OCI-LY1 (cell line): ENCODE measurements at regions not wholly inside any gene's neighbourhood (a gene's known extent, or its start where the extent isn't known, plus 50 kb on each side); places are given as distances from the start of the nearest gene placed in this dataset.

ENCODE experiments used
- H2AFZ ChIP-seq: fragments of 200-600 bp; sonication (generic), shearing (Covaris generic); 2 replicates; pipeline ENCODE4 v1.6.0; 2014; ENCODE audit warnings: antibody characterized with exemption, mild to moderate bottlenecking, low read length
- H3F3A ChIP-seq: fragments of 200-600 bp; sonication (generic), shearing (Covaris generic); 2 replicates; pipeline ENCODE4 v1.6.0; 2014; ENCODE audit warnings: mild to moderate bottlenecking, antibody characterized with exemption, low read length, moderate library complexity; ENCODE audit not compliant: insufficient read depth
- H3K27ac ChIP-seq: fragments of 200-600 bp; sonication (generic); 2 replicates; pipeline ENCODE4 v1.5.1; 2014; ENCODE audit warnings: low read length, mixed run types, mild to moderate bottlenecking, low read depth; ENCODE audit not compliant: poor library complexity, severe bottlenecking
- H3K27me3 ChIP-seq: fragments of 200-600 bp; sonication (generic); 2 replicates; pipeline ENCODE4 v1.6.0; 2014; ENCODE audit warnings: antibody characterized with exemption, mild to moderate bottlenecking, low read length, moderate library complexity; ENCODE audit not compliant: insufficient read depth
- H3K36me3 ChIP-seq: fragments of 200-600 bp; sonication (generic); 2 replicates; pipeline ENCODE4 v1.6.1; 2014; ENCODE audit warnings: mild to moderate bottlenecking, antibody characterized with exemption, low read length, moderate library complexity, mixed read lengths; ENCODE audit not compliant: insufficient read depth
- H3K4me1 ChIP-seq: fragments of 200-600 bp; sonication (generic); 2 replicates; pipeline ENCODE4 v1.5.1; 2014; ENCODE audit warnings: mild to moderate bottlenecking, low read length, moderate library complexity; ENCODE audit not compliant: insufficient read depth, severe bottlenecking
- H3K4me2 ChIP-seq: fragments of 200-600 bp; sonication (generic), shearing (Covaris generic); 2 replicates; pipeline ENCODE4 v1.6.1; 2014; ENCODE audit warnings: low read length
- H3K4me3 ChIP-seq: fragments of 200-600 bp; sonication (generic); 2 replicates; pipeline ENCODE4 v1.5.1; 2014; ENCODE audit warnings: low read length, low read depth, mild to moderate bottlenecking, mixed read lengths; ENCODE audit not compliant: poor library complexity, severe bottlenecking
- H3K79me2 ChIP-seq: fragments of 200-600 bp; shearing (Covaris generic); 2 replicates; pipeline ENCODE4 v1.6.1; 2016; ENCODE audit warnings: mixed run types, low read length, mixed read lengths; ENCODE audit not compliant: insufficient read depth
- H3K9ac ChIP-seq: fragments of 200-600 bp; sonication (generic), shearing (Covaris generic); 2 replicates; pipeline ENCODE4 v1.6.1; 2014; ENCODE audit warnings: mild to moderate bottlenecking, low read length, mixed read lengths
- H3K9me2 ChIP-seq: fragments of 200-600 bp; sonication (generic), shearing (Covaris generic); 2 replicates; pipeline ENCODE4 v1.6.1; 2014; ENCODE audit warnings: low read depth, mild to moderate bottlenecking, low read length, mixed read lengths
- H3K9me3 ChIP-seq: fragments of 200-600 bp; shearing (Covaris generic); 2 replicates; pipeline ENCODE4 v1.6.1; 2014; ENCODE audit warnings: low read length, mixed read lengths
- H4K20me1 ChIP-seq: fragments of 200-600 bp; sonication (generic), shearing (Covaris generic); 2 replicates; pipeline ENCODE4 v1.6.0; 2016; ENCODE audit warnings: mild to moderate bottlenecking, low read length; ENCODE audit not compliant: insufficient read depth
- EZH2 ChIP-seq: fragments of 200-600 bp; sonication (generic), shearing (Covaris generic); IDR thresholded peaks from 2 replicates; pipeline ENCODE4 v1.8.0; 2017; ENCODE audit warnings: borderline replicate concordance, mixed run types, mild to moderate bottlenecking, antibody characterized with exemption, low read length, moderate library complexity, mixed read lengths
- TF ChIP-seq, protein P1 (sequence below): fragments of 200-600 bp; sonication (generic), shearing (Covaris generic); IDR thresholded peaks from 2 replicates; pipeline ENCODE4 v1.5.1; 2017; ENCODE audit warnings: mild to moderate bottlenecking, antibody characterized with exemption, low read length, moderate library complexity, mixed read lengths

DNA sequence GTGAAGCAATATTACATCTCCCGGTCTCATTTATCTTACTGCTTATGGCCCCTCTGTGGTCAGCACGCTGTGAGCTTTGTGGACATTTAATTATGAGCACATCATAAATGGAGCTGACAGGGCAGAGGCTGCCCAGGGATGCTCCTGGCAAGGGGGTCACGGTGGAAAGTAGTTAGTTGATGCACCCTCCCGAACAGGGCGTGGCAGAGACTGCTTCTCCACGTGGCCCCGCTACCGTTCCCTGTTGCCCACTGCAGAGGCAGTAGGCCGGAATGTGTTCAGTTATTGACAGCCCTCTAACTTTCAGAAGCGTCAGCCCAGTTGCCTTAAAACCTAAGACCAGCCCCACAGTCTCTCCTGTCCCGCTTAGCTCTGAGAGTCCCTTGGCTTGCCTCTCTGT lies 180.3 kb upstream of the ZNF507 start:
- no peaks in the 10 kb centered on the region for H3K36me3 ChIP-seq
- no peak overlapping the region for H3K4me2 ChIP-seq
- H4K20me1 ChIP-seq: no peaks in the 10 kb centered on the region
- H3K79me2 ChIP-seq: no peaks in the 10 kb centered on the region
- TF ChIP-seq, protein P1, sequence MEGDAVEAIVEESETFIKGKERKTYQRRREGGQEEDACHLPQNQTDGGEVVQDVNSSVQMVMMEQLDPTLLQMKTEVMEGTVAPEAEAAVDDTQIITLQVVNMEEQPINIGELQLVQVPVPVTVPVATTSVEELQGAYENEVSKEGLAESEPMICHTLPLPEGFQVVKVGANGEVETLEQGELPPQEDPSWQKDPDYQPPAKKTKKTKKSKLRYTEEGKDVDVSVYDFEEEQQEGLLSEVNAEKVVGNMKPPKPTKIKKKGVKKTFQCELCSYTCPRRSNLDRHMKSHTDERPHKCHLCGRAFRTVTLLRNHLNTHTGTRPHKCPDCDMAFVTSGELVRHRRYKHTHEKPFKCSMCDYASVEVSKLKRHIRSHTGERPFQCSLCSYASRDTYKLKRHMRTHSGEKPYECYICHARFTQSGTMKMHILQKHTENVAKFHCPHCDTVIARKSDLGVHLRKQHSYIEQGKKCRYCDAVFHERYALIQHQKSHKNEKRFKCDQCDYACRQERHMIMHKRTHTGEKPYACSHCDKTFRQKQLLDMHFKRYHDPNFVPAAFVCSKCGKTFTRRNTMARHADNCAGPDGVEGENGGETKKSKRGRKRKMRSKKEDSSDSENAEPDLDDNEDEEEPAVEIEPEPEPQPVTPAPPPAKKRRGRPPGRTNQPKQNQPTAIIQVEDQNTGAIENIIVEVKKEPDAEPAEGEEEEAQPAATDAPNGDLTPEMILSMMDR: no peak
- TF ChIP-seq EZH2: no peak
- H3K4me3 ChIP-seq: no peak overlapping the region
- no peaks in the 10 kb centered on the region for H3K4me1 ChIP-seq
- no peak overlapping the region for H3K27ac ChIP-seq
- no peaks in the 10 kb centered on the region for H3K9me2 ChIP-seq
- H3K27me3 ChIP-seq: no peaks in the 10 kb centered on the region
- H3K9me3 ChIP-seq: no peaks in the 10 kb centered on the region
- no peaks in the 10 kb centered on the region for H3F3A ChIP-seq
- no peak overlapping the region for H3K9ac ChIP-seq
- H2AFZ ChIP-seq: no peak overlapping the region

DNA sequence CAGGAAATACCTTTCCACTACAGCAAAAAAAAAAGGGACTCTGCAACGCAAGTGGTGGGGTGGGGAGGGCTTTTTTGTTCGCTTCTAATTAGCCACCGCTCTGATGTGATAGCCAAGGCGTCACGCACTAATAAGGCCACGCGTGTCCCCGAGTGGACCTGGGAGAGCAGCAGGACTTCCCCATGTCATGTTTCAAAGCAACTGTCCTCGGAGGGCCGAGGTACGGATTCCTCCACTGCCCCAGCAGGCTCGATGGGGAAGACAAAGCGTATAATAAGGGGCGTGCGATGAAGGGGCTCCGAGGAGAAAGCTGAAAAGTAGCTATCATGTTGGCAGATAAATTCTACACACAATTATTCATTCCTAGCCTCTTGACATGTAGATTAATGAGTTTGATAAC lies 179.7 kb upstream of the ZNF507 start:
- H3K4me2 ChIP-seq: no peak overlapping the region
- no peaks in the 10 kb centered on the region for H3K36me3 ChIP-seq
- H3K4me1 ChIP-seq: no peaks in the 10 kb centered on the region
- no peak overlapping the region for H3K4me3 ChIP-seq
- H3F3A ChIP-seq: no peaks in the 10 kb centered on the region
- no peak overlapping the region for H3K27ac ChIP-seq
- H3K9ac ChIP-seq: no peak overlapping the region
- H3K27me3 ChIP-seq: no peaks in the 10 kb centered on the region
- no peaks in the 10 kb centered on the region for H3K79me2 ChIP-seq
- H3K9me3 ChIP-seq: no peaks in the 10 kb centered on the region
- H3K9me2 ChIP-seq: no peaks in the 10 kb centered on the region
- no peak overlapping the region for H2AFZ ChIP-seq
- no peaks in the 10 kb centered on the region for H4K20me1 ChIP-seq
- no peak for TF ChIP-seq EZH2
- TF ChIP-seq, protein P1: no peak

DNA sequence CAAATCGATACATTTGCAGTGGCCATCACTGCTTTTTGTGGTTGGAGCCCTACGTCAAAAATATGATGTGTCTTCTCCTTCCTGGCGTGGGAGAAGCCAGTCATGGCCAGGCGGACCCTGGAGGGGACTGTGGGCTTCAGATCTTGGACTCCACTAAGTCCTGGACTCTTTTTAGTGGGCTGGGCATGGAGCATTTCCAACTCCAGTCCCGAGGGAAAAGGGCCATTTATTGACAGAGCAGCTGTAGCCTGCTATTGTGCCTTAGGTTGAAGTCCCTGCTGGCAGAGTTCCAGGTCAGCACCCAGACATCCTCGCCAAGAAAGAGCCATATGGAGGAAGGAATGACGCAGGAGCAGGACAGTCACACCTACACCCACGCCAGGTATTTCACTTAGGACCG lies 179.2 kb upstream of the ZNF507 start:
- Histone ChIP-seq H3K36me3 (no peaks in the 10 kb centered on the region), H3K79me2 (no peaks in the 10 kb centered on the region), H3K9me3 (no peaks in the 10 kb centered on the region), H3K9me2 (no peaks in the 10 kb centered on the region), H3K4me3 (no peak overlapping the region), H3K27me3 (no peaks in the 10 kb centered on the region), H2AFZ (no peak overlapping the region), H3K9ac (no peak overlapping the region), H3K4me1 (no peaks in the 10 kb centered on the region), H3K27ac (no peak overlapping the region), H3K4me2 (no peak overlapping the region), H3F3A (no peaks in the 10 kb centered on the region), H4K20me1 (no peaks in the 10 kb centered on the region)
- TF ChIP-seq, protein P1: no peak
- TF ChIP-seq EZH2: no peak
